GM19099 (cell line): ENCODE measurements at regions not wholly inside any gene's neighbourhood (a gene's known extent, or its start where the extent isn't known, plus 50 kb on each side); places are given as distances from the start of the nearest gene placed in this dataset.

Experiments used
- POLR2A ChIP-seq: IDR thresholded peaks from 3 replicates; pipeline ENCODE4 v1.6.1; 2011; ENCODE audit warnings: low read depth; ENCODE audit not compliant: insufficient read length; ENCODE audit errors: extremely low read depth

- peak; percentile 76 for TF ChIP-seq POLR2A
Measured at GRCh38 chr2:87076253-87077123, 54.8 kb upstream of the PLGLB1 start.

- no peak for TF ChIP-seq POLR2A
Measured at GRCh38 chr2:87401726-87402345, 346.1 kb upstream of the PLGLB2 start.

GRCh38 chr2:87403893-87404175, 344.1 kb upstream of the PLGLB2 start:
- no peak for TF ChIP-seq POLR2A
